ENCODE measurements at regions not wholly inside any gene's neighbourhood (a gene's known extent, or its start where the extent isn't known, plus 50 kb on each side); places are given as distances from the start of the nearest gene placed in this dataset.

DNA sequence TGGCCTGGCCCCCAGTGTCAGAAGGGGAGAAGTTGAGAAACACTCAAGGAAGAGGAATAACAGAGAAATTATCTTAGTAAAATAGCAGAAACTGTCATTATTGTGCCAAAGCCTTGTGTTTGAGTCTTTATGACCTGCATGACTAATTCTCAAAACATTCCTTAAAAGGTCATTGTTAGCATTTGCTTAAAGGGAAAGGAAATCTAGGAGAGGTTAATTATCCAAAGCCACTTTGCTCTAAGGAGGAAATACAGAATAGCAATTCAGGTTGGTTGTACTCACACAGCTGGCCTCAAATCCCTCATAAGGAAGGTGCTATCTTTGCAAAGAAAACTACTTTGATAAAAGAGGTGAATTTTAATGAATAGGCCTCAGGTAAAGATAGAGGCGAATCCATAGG lies 516.7 kb downstream of the CBLN4 start:
- Histone ChIP-seq H3K4me1 (no peaks in the 10 kb centered on the region), H3K36me3 (no peaks in the 10 kb centered on the region), H3K4me3 (no peak overlapping the region), H3K27me3 (no peaks in the 10 kb centered on the region), H3K9me3 (no peaks in the 10 kb centered on the region), H3K27ac (no peak overlapping the region)
- no peak for DNase-seq (ENCODE audit: extremely low spot score in 2 of 2)
- intact Hi-C loops (cut with DNase I) = no loop called here
- TF ChIP-seq POLR2AphosphoS5 (IDR thresholded peaks at IDR 0.05; ENCODE audit: insufficient read depth in 1 of 2, low read depth in 1 of 2) (no peak), POLR2A (IDR thresholded peaks at IDR 0.05) (no peak)
- TF ChIP-seq, protein P1, sequence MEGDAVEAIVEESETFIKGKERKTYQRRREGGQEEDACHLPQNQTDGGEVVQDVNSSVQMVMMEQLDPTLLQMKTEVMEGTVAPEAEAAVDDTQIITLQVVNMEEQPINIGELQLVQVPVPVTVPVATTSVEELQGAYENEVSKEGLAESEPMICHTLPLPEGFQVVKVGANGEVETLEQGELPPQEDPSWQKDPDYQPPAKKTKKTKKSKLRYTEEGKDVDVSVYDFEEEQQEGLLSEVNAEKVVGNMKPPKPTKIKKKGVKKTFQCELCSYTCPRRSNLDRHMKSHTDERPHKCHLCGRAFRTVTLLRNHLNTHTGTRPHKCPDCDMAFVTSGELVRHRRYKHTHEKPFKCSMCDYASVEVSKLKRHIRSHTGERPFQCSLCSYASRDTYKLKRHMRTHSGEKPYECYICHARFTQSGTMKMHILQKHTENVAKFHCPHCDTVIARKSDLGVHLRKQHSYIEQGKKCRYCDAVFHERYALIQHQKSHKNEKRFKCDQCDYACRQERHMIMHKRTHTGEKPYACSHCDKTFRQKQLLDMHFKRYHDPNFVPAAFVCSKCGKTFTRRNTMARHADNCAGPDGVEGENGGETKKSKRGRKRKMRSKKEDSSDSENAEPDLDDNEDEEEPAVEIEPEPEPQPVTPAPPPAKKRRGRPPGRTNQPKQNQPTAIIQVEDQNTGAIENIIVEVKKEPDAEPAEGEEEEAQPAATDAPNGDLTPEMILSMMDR (IDR thresholded peaks at IDR 0.05) = no peak

DNA sequence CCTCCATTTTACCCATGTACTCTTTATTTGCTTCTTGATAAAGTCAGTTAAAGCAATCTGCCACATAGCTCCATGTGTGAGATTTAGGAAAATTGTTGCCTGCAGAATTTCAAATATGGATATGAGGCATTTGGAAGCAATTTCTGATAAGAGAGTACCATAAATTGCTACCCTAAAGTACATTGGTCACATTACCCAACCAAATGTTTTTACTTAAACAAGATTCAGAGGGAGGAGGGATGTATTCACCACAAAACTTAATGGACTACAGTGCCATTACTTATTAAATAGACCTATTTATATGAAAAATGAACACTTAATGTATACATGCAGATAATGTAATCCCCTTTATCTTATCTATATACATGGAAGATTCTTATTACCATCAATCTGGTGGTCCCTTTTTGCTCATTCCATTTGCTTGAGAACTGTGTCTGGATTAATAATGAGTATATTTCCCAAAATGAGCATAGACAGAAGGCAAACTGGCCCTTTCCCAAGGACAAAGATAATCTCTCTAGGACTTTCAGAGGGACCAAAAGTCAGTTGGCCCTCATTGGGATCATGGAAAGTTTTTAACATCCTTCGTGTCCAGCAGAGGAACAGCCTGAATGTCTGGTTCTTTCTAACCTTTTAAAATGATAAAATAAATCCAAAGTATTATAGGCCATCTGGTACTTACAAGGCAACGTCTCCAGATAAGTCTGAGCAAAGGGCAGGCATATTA lies 526.4 kb downstream of the CBLN4 start:
- H3K4me3 ChIP-seq = no peak overlapping the region
- no peaks in the 10 kb centered on the region for H3K27me3 ChIP-seq
- no peak overlapping the region for H3K27ac ChIP-seq
- no peaks in the 10 kb centered on the region for H3K4me1 ChIP-seq
- TF ChIP-seq POLR2AphosphoS5 (IDR thresholded peaks at IDR 0.05; ENCODE audit: insufficient read depth in 1 of 2, low read depth in 1 of 2) = no peak
- TF ChIP-seq POLR2A (IDR thresholded peaks at IDR 0.05) = no peak
- TF ChIP-seq, protein P1 (IDR thresholded peaks at IDR 0.05) = no peak
- no peaks in the 10 kb centered on the region for H3K36me3 ChIP-seq
- H3K9me3 ChIP-seq = no peaks in the 10 kb centered on the region
- DNase-seq (ENCODE audit: extremely low spot score in 2 of 2) = no peak
- intact Hi-C loops (cut with DNase I) = no loop called here

DNA sequence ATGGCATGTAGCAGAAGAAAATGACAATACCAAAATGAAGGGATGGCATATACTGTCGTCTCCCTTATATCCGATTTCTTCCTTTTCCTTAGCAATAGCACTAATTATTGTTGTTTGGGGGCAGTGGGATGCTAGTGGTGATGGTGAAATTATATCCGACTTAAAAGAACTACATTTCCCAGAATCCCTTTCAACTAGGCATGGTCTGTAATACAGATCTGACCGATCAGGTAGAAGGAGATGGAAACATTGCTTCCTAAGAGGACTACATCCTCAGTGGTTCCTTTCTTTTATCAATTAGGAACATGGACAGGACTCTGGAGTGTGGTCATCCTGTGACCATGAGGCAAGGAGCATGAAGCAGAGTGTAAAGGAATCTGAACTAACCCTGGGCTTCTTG lies 532.6 kb downstream of the CBLN4 start:
- Histone ChIP-seq H3K4me1 (no peaks in the 10 kb centered on the region), H3K36me3 (no peaks in the 10 kb centered on the region), H3K4me3 (no peak overlapping the region), H3K27me3 (no peaks in the 10 kb centered on the region), H3K27ac (no peak overlapping the region), H3K9me3 (no peaks in the 10 kb centered on the region)
- TF ChIP-seq POLR2A (IDR thresholded peaks at IDR 0.05) (no peak), POLR2AphosphoS5 (IDR thresholded peaks at IDR 0.05; ENCODE audit: insufficient read depth in 1 of 2, low read depth in 1 of 2) (no peak)
- TF ChIP-seq, protein P1 (IDR thresholded peaks at IDR 0.05) = no peak
- no peak for DNase-seq (ENCODE audit: extremely low spot score in 2 of 2)
- intact Hi-C loops (cut with DNase I) = no loop called here

DNA sequence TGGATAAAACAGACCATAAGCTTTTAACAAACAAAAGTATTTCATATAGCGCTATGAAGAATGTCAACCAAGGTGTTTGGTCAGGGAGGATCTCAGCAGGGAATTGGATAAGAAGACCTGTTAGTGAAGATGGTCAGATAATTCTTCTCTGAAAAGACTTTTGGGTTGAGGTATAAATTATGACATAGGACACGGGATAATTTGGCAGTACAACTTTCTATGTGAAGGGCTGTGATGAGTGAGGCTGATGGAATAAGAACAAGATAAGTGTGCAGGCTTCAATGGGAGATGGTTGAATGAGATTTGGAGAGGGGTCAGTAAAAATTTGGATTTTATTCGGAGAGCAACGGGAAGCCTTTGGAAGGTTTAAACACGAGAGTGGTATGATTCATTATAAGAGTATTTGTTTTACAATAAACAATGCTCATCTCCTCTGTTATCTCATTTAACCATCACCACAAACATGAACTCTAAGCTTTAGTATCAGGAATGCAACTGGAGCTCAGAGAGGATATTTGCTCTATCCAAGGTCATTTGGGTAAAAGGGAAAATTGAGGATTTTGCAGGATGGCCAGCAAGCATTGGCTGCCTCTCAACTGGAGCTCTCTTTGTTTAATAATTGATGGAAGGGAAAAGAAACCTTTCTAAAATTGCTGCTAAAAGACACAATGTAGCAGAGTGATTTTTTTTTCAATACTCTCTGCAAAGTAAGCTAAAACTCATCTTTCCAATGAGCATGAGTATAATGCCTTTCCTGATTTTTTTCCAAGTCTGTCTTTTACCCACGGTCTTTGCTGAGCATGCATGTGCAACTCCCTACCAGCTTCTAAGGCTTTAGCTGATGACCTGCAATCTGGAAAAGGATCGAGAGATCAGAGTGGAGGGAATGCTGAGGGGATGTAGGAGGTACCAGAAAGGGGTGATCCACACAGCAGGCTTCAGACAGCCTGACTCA lies 534.0 kb downstream of the CBLN4 start:
- TF ChIP-seq POLR2A (IDR thresholded peaks at IDR 0.05) (no peak), POLR2AphosphoS5 (IDR thresholded peaks at IDR 0.05; ENCODE audit: insufficient read depth in 1 of 2, low read depth in 1 of 2) (no peak)
- TF ChIP-seq, protein P1 (IDR thresholded peaks at IDR 0.05) = no peak
- DNase-seq (ENCODE audit: extremely low spot score in 2 of 2) = no peak
- H3K4me1 ChIP-seq = no peaks in the 10 kb centered on the region
- no peaks in the 10 kb centered on the region for H3K27me3 ChIP-seq
- no peak overlapping the region for H3K4me3 ChIP-seq
- intact Hi-C loops (cut with DNase I) = no loop called here
- no peaks in the 10 kb centered on the region for H3K9me3 ChIP-seq
- H3K36me3 ChIP-seq = no peaks in the 10 kb centered on the region
- H3K27ac ChIP-seq = no peak overlapping the region

Data from vagina (tissue), 2 donors.